Loucy (cell line): ENCODE measurements at regions not wholly inside any gene's neighbourhood (a gene's known extent, or its start where the extent isn't known, plus 50 kb on each side); places are given as distances from the start of the nearest gene placed in this dataset.

Experiments
- H2AFZ ChIP-seq: fragments of 200-600 bp; sonication (generic); 2 replicates; pipeline ENCODE4 v1.6.0; 2016; ENCODE audit warnings: antibody characterized with exemption, mild to moderate bottlenecking, low read length, moderate library complexity
- H3F3A ChIP-seq: fragments of 200-600 bp; 2 replicates; pipeline ENCODE4 v1.6.0; 2016; ENCODE audit warnings: antibody characterized with exemption, low read depth, mild to moderate bottlenecking
- H3K27me3 ChIP-seq: fragments of 200-600 bp; sonication (generic); 2 replicates; pipeline ENCODE4 v1.6.1; 2014; ENCODE audit warnings: low read length, mild to moderate bottlenecking; ENCODE audit not compliant: insufficient read depth, poor library complexity, severe bottlenecking
- H3K36me3 ChIP-seq: fragments of 200-600 bp; sonication (generic); 2 replicates; pipeline ENCODE4 v1.6.1; 2016; ENCODE audit warnings: low read length; ENCODE audit not compliant: insufficient read depth
- H3K4me1 ChIP-seq: fragments of 200-600 bp; sonication (generic); 2 replicates; pipeline ENCODE4 v1.5.1; 2014; ENCODE audit warnings: low read length, mild to moderate bottlenecking; ENCODE audit not compliant: insufficient read depth, poor library complexity, severe bottlenecking
- H3K4me2 ChIP-seq: fragments of 200-600 bp; sonication (generic); 2 replicates; pipeline ENCODE4 v1.6.0; 2014; ENCODE audit warnings: antibody characterized with exemption, low read length, low read depth, mild to moderate bottlenecking; ENCODE audit not compliant: poor library complexity, severe bottlenecking
- H3K4me3 ChIP-seq: fragments of 200-600 bp; sonication (generic); 2 replicates; pipeline ENCODE4 v1.5.1; 2014; ENCODE audit warnings: low read length, mild to moderate bottlenecking, mixed read lengths; ENCODE audit not compliant: poor library complexity, severe bottlenecking
- H3K79me2 ChIP-seq: fragments of 200-600 bp; sonication (generic); 2 replicates; pipeline ENCODE4 v1.6.1; 2014; ENCODE audit warnings: low read length; ENCODE audit not compliant: insufficient read depth
- H3K9ac ChIP-seq: fragments of 200-600 bp; sonication (generic); 2 replicates; pipeline ENCODE4 v1.6.0; 2014; ENCODE audit warnings: mild to moderate bottlenecking, low read depth, low read length, moderate library complexity; ENCODE audit not compliant: poor library complexity, severe bottlenecking
- H3K9me2 ChIP-seq: fragments of 200-600 bp; sonication (generic); replicated peaks from 2 replicates; pipeline ENCODE4 v1.6.1; 2016; ENCODE audit warnings: low read depth, low read length, mixed read lengths
- H3K9me3 ChIP-seq: fragments of 200-600 bp; sonication (generic); 2 replicates; pipeline ENCODE4 v1.6.1; 2014; ENCODE audit warnings: mild to moderate bottlenecking, antibody characterized with exemption, low read length, low read depth; ENCODE audit not compliant: insufficient read depth
- H4K20me1 ChIP-seq: fragments of 200-600 bp; sonication (generic); 2 replicates; pipeline ENCODE4 v1.6.0; 2014; ENCODE audit warnings: antibody characterized with exemption, low read length, mild to moderate bottlenecking; ENCODE audit not compliant: insufficient read depth, poor library complexity, severe bottlenecking
- EZH2phosphoT487 ChIP-seq: fragments of 200-600 bp; IDR thresholded peaks from 2 replicates; pipeline ENCODE4 v1.6.1; 2018; ENCODE audit warnings: antibody characterized with exemption, mild to moderate bottlenecking, moderate library complexity, borderline replicate concordance
- TF ChIP-seq, protein P1 (sequence below): fragments of 200-600 bp; sonication (generic); conservative IDR thresholded peaks from 2 replicates; pipeline ENCODE4 v1.5.1; 2014; ENCODE audit warnings: mild to moderate bottlenecking, antibody characterized with exemption, low read length

DNA sequence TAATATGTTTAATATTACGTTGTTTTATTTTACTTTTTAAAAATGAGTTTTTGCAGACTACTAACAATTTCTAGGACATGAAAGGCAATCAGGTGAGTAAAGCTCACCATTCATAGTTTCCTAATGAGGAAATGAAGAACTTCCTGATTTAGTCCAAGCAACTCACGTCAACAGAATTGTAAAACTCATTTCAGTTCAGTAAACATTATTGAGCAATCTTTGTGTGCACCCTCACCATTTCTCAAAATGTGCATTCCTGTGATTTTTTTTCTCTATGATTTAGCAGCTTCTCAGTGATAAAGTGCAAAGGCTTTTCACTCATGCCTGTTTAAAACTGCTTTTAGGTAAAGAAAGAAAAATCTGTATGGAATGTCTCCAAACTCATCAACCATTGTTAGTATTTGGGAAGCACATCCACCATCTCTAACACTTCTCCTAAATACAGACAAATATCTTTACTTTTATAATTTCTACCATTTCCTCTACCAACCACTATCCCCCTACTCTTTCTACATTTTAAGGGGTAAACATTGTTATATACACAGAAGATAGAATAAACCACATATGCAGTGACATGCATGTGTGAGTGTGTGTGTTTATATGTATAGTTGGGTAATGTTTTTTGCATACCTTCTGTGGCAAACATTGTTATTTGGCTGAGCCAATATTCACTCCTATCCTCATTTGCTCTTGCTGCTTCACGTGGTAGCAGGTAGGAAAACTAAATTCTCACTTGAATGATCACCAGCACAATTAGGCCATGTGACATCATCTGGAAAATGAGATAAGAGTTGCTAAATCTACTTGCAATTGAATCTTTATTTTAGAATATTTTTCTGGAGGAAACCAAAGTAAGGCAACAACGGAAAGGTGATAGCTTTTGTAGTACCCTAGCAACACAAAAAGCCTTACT is 54.7 kb upstream of the PRDM8 start:
- Histone ChIP-seq H3K4me1 (peaks cover 78% of the 10 kb centered on the region), H3K27me3 (no peaks in the 10 kb centered on the region), H3K4me3 (peak overlapping the region; percentile 20), H3K79me2 (no peaks in the 10 kb centered on the region), H3F3A (peaks cover 20% of the 10 kb centered on the region), H3K9me3 (no peaks in the 10 kb centered on the region), H3K4me2 (peak overlapping the region; percentile 53), H4K20me1 (no peaks in the 10 kb centered on the region), H2AFZ (0 out of 2 replicates have a peak overlapping the region, but pooled peaks have one; percentile 16), H3K9ac (peak overlapping the region; percentile 69), H3K9me2 (no peaks in the 10 kb centered on the region), H3K36me3 (no peaks in the 10 kb centered on the region)
- no peak for TF ChIP-seq EZH2phosphoT487
- TF ChIP-seq, protein P1, sequence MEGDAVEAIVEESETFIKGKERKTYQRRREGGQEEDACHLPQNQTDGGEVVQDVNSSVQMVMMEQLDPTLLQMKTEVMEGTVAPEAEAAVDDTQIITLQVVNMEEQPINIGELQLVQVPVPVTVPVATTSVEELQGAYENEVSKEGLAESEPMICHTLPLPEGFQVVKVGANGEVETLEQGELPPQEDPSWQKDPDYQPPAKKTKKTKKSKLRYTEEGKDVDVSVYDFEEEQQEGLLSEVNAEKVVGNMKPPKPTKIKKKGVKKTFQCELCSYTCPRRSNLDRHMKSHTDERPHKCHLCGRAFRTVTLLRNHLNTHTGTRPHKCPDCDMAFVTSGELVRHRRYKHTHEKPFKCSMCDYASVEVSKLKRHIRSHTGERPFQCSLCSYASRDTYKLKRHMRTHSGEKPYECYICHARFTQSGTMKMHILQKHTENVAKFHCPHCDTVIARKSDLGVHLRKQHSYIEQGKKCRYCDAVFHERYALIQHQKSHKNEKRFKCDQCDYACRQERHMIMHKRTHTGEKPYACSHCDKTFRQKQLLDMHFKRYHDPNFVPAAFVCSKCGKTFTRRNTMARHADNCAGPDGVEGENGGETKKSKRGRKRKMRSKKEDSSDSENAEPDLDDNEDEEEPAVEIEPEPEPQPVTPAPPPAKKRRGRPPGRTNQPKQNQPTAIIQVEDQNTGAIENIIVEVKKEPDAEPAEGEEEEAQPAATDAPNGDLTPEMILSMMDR = no peak

DNA sequence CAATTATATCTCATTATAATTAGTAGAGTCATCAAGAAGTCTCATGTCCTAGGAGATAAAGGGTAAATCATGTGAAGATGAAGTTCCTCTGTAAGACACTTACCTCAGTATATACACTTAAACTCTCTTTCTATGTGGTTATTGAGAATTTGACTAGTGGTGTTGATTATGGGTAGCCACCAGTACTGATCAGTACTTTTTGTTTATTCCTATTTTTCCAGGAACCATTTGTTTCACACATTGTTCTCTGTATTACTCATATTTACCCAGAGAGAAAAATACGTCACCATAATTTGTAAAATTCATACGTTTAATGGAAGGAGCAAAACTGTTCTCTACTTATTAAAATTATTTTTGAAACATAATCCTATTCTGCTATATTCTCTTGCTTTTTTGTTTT is 55.8 kb upstream of the PRDM8 start:
- Histone ChIP-seq H3K9me3 (no peaks in the 10 kb centered on the region), H3K79me2 (no peaks in the 10 kb centered on the region), H3K36me3 (no peaks in the 10 kb centered on the region), H3F3A (peaks cover 20% of the 10 kb centered on the region), H3K4me3 (no peak overlapping the region), H3K9me2 (no peaks in the 10 kb centered on the region), H3K9ac (peak overlapping the region; percentile 69), H3K4me2 (no peak overlapping the region), H3K4me1 (peaks cover 89% of the 10 kb centered on the region), H2AFZ (no peak overlapping the region), H3K27me3 (no peaks in the 10 kb centered on the region), H4K20me1 (no peaks in the 10 kb centered on the region)
- TF ChIP-seq, protein P1 = no peak
- no peak for TF ChIP-seq EZH2phosphoT487

DNA sequence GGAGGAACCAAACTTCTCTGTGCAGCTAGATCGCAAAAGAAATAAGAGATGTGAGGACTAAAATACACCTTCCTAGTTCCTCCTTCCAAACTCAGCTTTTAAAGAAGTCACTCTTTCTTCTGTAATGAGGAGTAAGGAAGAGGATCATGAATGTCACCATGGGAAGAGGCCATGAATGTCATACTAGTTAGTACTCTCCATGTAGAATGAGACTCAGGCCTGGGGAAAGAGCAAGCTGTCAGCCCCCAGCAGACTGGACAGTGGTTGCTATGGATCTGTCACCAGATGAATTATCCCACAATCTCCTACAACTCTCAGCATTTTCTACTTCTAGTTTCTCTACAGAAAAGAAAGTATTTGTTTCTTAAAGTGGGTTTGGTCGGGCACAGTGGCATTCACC is 57.1 kb upstream of the PRDM8 start:
- no peaks in the 10 kb centered on the region for H3K79me2 ChIP-seq
- peaks cover 20% of the 10 kb centered on the region for H3F3A ChIP-seq
- no peaks in the 10 kb centered on the region for H3K9me3 ChIP-seq
- TF ChIP-seq, protein P1 = no peak
- no peak for TF ChIP-seq EZH2phosphoT487
- H3K9me2 ChIP-seq = no peaks in the 10 kb centered on the region
- peak overlapping the region; percentile 65 for H3K4me2 ChIP-seq
- peaks cover 96% of the 10 kb centered on the region for H3K4me1 ChIP-seq
- H3K36me3 ChIP-seq = no peaks in the 10 kb centered on the region
- H2AFZ ChIP-seq = peak overlapping the region; percentile 49; the same call in 1 of the 2 replicates
- no peaks in the 10 kb centered on the region for H3K27me3 ChIP-seq
- H4K20me1 ChIP-seq = no peaks in the 10 kb centered on the region
- no peak overlapping the region for H3K4me3 ChIP-seq
- H3K9ac ChIP-seq = peak overlapping the region; percentile 74
